ENCODE measurements at regions not wholly inside any gene's neighbourhood (a gene's known extent, or its start where the extent isn't known, plus 50 kb on each side); places are given as distances from the start of the nearest gene placed in this dataset.

DNA sequence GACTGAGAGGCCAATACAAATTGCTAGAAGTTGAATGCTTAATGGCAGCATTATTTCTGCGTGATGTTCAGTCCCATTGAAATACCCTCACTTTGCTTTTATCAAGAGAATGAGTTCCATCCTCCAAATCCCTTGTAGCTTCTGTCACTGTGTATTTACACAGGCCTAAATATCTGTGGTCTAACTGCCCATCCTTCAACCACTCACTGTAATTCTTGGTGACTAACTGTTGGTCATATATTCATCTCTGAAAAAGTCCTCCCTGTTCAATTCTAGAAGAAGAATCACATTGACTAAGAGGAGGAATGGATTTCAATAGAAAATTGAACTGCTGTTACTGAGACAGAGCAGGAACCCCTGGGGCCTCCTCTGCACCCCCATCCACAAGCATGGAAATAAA is 74.2 kb upstream of the L3MBTL4 start:
- Histone ChIP-seq H3K4me3 (no peak overlapping the region), H3K4me1 (ENCODE audit: low read depth) (no peaks in the 10 kb centered on the region), H3K9me3 (no peaks in the 10 kb centered on the region), H3K36me3 (ENCODE audit: low read depth) (no peaks in the 10 kb centered on the region)
- ATAC-seq, result no peak
- TF ChIP-seq, protein P1, sequence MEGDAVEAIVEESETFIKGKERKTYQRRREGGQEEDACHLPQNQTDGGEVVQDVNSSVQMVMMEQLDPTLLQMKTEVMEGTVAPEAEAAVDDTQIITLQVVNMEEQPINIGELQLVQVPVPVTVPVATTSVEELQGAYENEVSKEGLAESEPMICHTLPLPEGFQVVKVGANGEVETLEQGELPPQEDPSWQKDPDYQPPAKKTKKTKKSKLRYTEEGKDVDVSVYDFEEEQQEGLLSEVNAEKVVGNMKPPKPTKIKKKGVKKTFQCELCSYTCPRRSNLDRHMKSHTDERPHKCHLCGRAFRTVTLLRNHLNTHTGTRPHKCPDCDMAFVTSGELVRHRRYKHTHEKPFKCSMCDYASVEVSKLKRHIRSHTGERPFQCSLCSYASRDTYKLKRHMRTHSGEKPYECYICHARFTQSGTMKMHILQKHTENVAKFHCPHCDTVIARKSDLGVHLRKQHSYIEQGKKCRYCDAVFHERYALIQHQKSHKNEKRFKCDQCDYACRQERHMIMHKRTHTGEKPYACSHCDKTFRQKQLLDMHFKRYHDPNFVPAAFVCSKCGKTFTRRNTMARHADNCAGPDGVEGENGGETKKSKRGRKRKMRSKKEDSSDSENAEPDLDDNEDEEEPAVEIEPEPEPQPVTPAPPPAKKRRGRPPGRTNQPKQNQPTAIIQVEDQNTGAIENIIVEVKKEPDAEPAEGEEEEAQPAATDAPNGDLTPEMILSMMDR (IDR thresholded peaks at IDR 0.05), result no peak
- intact Hi-C loops (cut with DNase I, micrococcal nuclease), result loop anchor here in 1 of 2 donors (10.0 kb wide), 1 partner anchor 614 kb away; no protein-coding TSS in a partner anchor
- DNase-seq, result no peak

DNA sequence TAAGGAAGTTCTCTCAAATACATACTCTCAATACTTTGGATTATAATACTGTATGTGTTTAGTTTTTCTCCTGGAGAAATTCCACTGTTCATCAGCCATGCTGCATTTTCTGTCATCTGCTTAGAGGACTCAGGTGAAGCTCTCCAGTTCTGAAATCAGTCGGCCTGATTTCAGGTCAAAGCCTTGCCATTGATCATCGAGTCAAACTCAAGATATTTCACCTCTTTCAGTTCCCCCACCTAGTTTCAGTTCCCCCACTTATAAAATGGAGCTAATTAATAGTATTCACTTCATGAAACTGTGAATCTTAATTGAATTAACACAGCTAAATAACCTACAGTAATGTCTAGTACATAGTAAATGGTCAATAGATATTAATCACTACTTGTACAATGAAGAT is 75.3 kb upstream of the L3MBTL4 start:
- ATAC-seq, result no peak
- no peaks in the 10 kb centered on the region for H3K4me1 ChIP-seq (ENCODE audit: low read depth)
- TF ChIP-seq, protein P1 (IDR thresholded peaks at IDR 0.05), result no peak
- intact Hi-C loops (cut with DNase I, micrococcal nuclease), result loop anchor here in 1 of 2 donors (10.0 kb wide), 1 partner anchor 615 kb away; no protein-coding TSS in a partner anchor
- H3K9me3 ChIP-seq, result no peaks in the 10 kb centered on the region
- DNase-seq, result no peak
- no peak overlapping the region for H3K4me3 ChIP-seq
- H3K36me3 ChIP-seq (ENCODE audit: low read depth), result no peaks in the 10 kb centered on the region

DNA sequence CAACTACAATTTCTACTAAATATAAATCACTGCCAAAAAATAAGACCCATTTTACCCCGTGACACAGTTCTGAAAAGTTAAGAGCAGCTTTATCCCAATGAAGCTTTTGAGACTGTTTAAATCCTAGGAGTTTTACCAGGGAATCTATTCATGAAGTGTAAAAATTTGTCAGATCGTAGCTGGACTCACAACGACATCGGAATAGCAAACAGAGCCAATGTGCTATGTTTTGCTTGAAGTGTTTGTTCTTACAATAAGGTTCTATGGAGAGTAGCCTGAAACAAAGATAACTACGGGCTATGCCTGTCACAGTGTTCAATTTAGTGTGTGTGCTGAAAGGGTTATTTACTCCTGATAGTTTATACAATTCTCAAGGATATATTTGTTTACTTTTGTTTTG is 78.5 kb upstream of the L3MBTL4 start:
- TF ChIP-seq, protein P1 (IDR thresholded peaks at IDR 0.05), result no peak
- H3K4me3 ChIP-seq, result no peak overlapping the region
- DNase-seq, result no peak
- H3K9me3 ChIP-seq, result no peaks in the 10 kb centered on the region
- intact Hi-C loops (cut with DNase I, micrococcal nuclease), result no loop called here
- ATAC-seq, result no peak
- H3K4me1 ChIP-seq (ENCODE audit: low read depth), result no peaks in the 10 kb centered on the region
- H3K36me3 ChIP-seq (ENCODE audit: low read depth), result no peaks in the 10 kb centered on the region

DNA sequence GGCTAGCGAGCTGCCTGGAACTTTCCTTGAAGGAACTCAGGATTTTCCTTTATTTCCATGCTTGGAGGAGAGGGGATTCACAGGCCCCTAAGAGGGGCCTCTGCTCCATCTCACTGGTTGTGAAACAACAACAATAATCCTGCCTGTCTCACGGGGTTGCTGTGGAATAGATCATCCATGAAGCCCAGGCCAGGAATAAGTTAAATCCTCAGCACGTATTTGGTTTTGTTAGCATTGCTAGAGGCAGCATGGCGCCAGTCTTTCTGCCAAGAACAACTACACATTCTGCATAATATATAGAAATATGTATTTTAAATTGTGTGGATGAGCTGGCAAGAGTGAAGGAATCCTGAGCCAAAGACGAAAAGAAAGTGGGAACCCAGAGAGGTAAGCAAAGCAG is 80.8 kb upstream of the L3MBTL4 start:
- no peaks in the 10 kb centered on the region for H3K36me3 ChIP-seq (ENCODE audit: low read depth)
- H3K4me1 ChIP-seq (ENCODE audit: low read depth), result no peaks in the 10 kb centered on the region
- ATAC-seq (no peak), DNase-seq (no peak)
- H3K4me3 ChIP-seq, result no peak overlapping the region
- no peaks in the 10 kb centered on the region for H3K9me3 ChIP-seq
- TF ChIP-seq, protein P1 (IDR thresholded peaks at IDR 0.05), result no peak
- intact Hi-C loops (cut with DNase I, micrococcal nuclease), result no loop called here

DNA sequence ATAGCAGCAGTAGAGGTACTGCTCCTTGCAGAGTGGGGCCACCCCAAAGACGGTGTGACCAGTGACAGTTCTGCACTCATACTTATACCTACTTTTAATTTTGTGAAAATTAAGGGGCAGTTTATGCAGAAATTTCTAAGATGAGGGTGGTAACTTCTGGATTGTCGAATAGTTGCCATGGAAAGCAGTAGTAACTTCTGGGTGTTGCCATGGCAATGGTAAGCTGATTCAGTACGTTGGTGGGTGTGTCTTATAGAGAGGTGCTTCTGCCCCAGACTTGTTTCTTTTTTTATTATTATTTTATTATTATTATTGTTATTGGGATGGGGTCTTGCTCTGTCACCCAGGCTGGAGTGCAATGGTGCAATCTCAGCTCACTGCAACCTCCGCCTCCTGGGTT is 82.8 kb upstream of the L3MBTL4 start:
- TF ChIP-seq, protein P1 (IDR thresholded peaks at IDR 0.05), result no peak
- Histone ChIP-seq H3K4me3 (no peak overlapping the region), H3K9me3 (no peaks in the 10 kb centered on the region), H3K36me3 (ENCODE audit: low read depth) (no peaks in the 10 kb centered on the region), H3K4me1 (ENCODE audit: low read depth) (no peaks in the 10 kb centered on the region)
- no peak for DNase-seq
- intact Hi-C loops (cut with DNase I, micrococcal nuclease), result no loop called here
- ATAC-seq, result no peak

DNA sequence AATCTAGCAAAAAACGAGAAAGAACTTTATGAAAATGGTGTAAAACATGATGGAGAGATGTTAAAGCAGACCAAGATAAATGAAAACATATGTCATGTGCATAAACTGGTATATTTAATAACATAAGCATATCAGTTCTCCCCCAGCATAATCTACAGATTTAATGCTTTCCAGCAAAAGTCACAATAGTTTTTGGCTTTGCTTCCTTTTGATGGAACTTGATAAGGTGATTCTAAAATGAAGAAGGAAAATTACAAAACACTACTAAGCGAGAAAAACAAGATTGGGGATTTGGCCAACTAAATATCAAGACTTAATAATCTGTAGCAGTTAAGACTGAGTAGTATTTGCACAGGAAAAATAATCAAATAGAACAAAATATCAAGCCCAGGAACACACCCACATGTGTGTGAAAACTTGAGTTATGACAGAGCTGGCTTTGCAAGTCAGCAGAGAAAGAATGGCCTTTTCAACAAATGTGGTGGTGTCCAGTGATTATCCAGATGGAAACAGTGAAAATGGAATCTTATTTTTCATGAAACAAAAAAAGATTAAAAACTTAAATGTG is 83.7 kb upstream of the L3MBTL4 start:
- ATAC-seq, result no peak
- intact Hi-C loops (cut with DNase I, micrococcal nuclease), result no loop called here
- no peaks in the 10 kb centered on the region for H3K9me3 ChIP-seq

More for the DNA sequence above, 83.7 kb upstream of the L3MBTL4 start:
- no peaks in the 10 kb centered on the region for H3K36me3 ChIP-seq (ENCODE audit: low read depth)
- TF ChIP-seq, protein P1 (IDR thresholded peaks at IDR 0.05), result no peak
- H3K4me1 ChIP-seq (ENCODE audit: low read depth), result no peaks in the 10 kb centered on the region
- DNase-seq, result no peak
- no peak overlapping the region for H3K4me3 ChIP-seq

Data from mucosa of descending colon (tissue), 3 donors.